ENCODE measurements at regions not wholly inside any gene's neighbourhood (a gene's known extent, or its start where the extent isn't known, plus 50 kb on each side); places are given as distances from the start of the nearest gene placed in this dataset.
"Not testable (repeated sequence)": the region's sequence is repeated elsewhere in the genome, so short reads cannot be mapped to it uniquely, and the experiment has no call there.

DNA sequence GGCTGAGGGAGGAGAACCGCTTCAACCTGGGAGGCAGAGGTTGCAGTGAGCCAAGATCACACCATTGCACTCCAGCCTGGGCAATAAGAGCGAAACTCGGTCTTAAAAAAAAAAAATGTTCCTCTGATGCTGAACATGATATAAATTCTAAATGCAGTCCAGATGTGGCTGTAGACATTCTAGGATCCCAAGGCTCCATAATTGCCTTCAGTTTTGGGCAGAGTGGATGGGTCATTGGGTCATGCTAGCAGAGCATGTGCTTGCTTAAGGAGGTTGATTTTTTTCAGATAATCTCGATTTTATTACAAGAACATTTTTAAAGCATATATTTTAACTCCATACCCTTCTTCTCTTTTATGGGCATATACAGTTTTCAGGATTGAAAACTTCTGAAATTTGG is 112.0 kb downstream of the UTRN start:
- DNase-seq, result no peak

- no peak for DNase-seq
Measured at GRCh38 chr6:144400321-144400720, 115.2 kb downstream of the UTRN start.

- DNase-seq, result no peak
Measured at GRCh38 chr6:144401736-144402733, 116.9 kb downstream of the UTRN start.

- peak; percentile 9 for DNase-seq
Measured at GRCh38 chr6:144402750-144403149, 117.6 kb downstream of the UTRN start.

DNA sequence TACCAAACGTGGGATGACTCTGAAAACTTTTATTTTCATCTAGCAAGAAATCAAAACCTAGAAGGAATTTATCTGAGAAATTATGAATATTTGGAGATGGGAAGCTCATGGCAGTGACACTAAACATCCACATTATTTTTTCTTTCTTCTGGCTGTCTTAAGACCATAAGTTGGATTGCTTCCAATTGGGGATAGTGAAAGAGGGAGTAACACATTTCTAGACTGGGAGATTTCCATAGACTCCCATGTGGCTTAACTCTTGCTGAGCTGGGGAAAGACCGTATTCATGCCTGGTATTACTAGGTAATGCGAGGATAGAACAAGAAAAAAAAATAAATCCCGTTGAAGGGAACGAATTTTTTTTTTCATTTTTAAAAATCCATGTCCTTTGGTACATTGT is 120.0 kb downstream of the UTRN start:
- DNase-seq, result no peak

- no peak for DNase-seq
Measured at GRCh38 chr6:144406796-144407195, 121.7 kb downstream of the UTRN start.

DNA sequence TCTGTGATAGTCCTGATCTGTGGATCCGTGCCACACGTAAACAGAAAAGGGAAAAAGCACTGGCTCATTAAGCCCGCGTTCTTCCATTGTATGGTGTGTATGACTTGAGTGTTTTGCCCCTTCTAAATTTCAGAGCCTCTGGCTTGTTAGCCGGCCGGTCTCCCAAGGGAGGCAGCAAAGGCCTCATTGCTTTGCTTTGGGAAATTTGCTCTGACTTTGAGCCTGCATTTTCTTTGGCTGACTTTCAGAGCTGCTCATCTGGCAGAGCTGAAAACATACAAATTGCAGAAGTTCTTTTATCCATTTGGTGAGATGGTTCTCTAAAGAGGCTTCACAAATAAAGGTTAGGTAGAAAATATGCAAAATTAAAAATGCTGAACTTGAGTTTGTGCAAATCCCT is 123.0 kb downstream of the UTRN start:
- no peak for DNase-seq

GRCh38 chr6:144410059-144410458 is 124.9 kb downstream of the UTRN start:
- DNase-seq, result no peak

DNA sequence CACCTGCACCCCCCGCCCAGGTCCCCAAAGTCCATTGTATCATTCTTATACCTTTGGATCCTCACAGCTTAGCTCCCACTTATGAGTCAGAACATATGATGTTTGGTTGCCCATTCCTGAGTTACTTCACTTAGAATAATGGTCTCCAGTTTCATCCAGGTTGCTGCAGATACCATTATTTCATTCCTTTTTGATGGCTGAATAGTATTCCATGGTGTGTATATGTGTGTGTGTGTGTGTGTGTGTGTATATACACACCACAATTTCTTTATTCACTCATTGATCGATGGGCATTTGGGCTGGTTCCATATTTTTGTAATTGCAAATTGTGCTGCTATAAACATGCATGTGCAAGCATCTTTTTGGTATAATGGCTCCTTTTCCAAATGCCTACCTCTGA is 125.4 kb downstream of the UTRN start:
- DNase-seq, result not testable (repeated sequence)

GRCh38 chr6:144411531-144412165 is 126.5 kb downstream of the UTRN start:
- no peak for DNase-seq

- DNase-seq, result no peak
Measured at GRCh38 chr6:144413418-144413817, 128.3 kb downstream of the UTRN start.

- no peak for DNase-seq
Measured at GRCh38 chr6:144415014-144415413, 129.9 kb downstream of the UTRN start.

GRCh38 chr6:144415835-144416237 is 130.7 kb downstream of the UTRN start:
- no peak for DNase-seq

GRCh38 chr6:144416244-144416643 is 131.1 kb downstream of the UTRN start:
- no peak for DNase-seq

- no peak for DNase-seq
Measured at GRCh38 chr6:144416773-144417172, 131.6 kb downstream of the UTRN start.

GRCh38 chr6:144417681-144418080 is 132.5 kb downstream of the UTRN start:
- no peak for DNase-seq

DNA sequence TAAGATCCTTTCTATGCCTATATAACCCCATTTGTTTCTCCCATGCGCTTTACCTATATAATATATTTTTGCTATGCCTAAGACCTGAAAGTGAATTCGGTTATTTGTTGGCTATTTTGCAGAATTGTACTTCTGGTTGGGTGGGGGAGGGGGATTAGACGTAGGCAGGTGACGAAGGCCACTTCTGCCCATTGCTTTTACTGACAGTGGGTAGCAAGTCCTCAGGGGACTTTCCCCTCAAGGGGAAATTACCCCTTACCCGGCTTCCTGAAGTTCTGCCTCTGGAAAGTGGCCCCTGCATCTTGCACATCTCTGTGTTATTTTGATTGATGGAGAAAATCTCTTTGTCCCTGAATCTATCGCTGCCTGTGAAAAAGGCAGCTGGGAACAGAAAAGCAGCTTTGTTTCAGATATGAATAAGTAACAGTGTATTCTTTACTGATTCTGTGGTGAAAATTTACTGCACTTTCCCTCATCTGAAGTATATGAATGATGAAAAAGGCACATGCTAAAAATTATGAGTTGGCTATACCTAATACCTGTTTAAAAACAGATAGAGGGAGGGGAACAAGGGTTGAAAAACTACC is 133.9 kb downstream of the UTRN start:
- no peak for DNase-seq

- no peak for DNase-seq
Measured at GRCh38 chr6:144423167-144423566, 138.0 kb downstream of the UTRN start.

GRCh38 chr6:144429753-144430152 is 144.6 kb downstream of the UTRN start:
- DNase-seq, result no peak

DNA sequence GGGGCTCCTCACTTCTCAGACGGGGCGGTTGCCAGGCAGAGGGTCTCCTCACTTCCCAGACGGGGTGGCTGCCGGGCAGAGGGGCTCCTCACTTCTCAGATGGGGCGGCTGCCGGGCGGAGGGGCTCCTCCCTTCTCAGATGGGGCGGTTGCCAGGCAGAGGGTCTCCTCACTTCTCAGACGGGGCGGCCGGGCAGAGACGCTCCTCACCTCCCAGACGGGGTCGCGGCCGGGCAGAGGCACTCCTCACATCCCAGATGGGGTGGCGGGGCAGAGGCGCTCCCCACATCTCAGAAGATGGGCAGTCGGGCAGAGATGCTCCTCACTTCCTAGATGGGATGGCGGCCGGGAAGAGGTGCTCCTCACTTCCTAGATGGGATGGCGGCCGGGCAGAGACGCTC is 148.3 kb downstream of the UTRN start:
- not testable (repeated sequence) for DNase-seq

GRCh38 chr6:144434308-144434990 is 149.3 kb downstream of the UTRN start:
- no peak for DNase-seq

DNA sequence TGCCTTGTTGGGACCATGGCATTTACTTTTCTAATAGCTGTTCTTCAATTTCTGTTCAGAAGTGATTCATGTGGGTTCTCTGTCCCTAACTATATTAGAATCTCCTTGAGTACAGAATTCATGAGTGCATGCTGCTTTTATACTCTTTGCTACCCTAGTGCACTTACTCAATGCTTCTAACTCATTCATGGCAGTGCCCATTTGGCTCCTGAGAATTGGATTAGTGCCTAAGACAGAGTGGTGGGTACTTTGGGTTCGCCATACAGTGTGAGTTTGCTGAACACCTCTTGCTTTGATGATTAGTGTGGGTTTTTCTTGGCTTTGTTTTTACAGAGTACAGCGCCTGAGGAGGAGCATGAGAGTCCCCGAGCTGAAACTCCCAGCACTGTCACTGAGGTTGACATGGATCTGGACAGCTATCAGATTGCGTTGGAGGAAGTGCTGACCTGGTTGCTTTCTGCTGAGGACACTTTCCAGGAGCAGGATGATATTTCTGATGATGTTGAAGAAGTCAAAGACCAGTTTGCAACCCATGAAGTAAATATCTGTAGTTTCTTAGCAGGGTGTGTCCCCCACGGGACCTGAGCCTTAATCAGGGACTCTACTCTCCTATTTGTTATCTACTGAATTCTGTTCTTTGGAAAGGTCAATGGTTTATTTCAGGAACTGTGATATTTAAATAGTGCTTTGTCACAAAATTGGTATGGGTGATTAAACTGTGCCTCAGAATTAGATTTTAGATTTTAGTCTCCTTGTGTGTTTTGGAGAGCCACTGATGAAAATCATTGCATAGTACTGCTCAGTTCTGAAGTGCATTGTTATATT is 150.7 kb downstream of the UTRN start:
- DNase-seq, result no peak
